ENCODE measurements at regions not wholly inside any gene's neighbourhood (a gene's known extent, or its start where the extent isn't known, plus 50 kb on each side); places are given as distances from the start of the nearest gene placed in this dataset.
"Not testable (repeated sequence)": the region's sequence is repeated elsewhere in the genome, so short reads cannot be mapped to it uniquely, and the experiment has no call there.

DNA sequence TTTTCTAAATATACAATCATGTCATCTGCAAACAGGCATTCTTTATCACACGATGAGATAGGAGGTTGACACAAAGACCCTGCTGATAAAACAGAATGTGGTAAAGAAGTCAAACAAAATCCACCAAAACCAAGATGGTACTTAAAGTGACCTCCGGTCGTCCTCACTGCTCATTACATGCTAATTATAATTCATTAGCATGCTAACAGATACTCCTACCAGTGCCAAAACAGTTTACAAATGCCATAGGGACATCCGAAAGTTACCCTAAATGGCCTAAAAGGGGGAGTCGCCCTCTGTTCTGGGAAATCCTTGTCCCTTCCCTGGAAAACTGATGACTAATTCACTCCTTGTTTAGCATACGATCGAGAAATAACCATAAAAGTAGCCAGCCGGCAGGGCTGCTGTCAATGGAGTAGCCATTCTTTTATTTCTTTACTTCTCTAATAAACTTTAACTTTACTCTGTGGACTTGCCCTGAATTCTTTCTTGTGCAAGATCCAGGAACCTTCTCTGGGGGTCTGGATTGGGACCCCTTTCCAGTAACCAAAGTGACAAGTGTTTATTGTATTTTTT, 126.6 kb downstream of the CCDC71L start:
- TF ChIP-seq, protein P1, sequence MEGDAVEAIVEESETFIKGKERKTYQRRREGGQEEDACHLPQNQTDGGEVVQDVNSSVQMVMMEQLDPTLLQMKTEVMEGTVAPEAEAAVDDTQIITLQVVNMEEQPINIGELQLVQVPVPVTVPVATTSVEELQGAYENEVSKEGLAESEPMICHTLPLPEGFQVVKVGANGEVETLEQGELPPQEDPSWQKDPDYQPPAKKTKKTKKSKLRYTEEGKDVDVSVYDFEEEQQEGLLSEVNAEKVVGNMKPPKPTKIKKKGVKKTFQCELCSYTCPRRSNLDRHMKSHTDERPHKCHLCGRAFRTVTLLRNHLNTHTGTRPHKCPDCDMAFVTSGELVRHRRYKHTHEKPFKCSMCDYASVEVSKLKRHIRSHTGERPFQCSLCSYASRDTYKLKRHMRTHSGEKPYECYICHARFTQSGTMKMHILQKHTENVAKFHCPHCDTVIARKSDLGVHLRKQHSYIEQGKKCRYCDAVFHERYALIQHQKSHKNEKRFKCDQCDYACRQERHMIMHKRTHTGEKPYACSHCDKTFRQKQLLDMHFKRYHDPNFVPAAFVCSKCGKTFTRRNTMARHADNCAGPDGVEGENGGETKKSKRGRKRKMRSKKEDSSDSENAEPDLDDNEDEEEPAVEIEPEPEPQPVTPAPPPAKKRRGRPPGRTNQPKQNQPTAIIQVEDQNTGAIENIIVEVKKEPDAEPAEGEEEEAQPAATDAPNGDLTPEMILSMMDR (IDR thresholded peaks at IDR 0.05): no peak
- Mint-ChIP-seq H3K27ac (no peak overlapping the region), H3K9me3 (no peaks in the 10 kb centered on the region), H3K27me3 (no peaks in the 10 kb centered on the region), H3K4me1 (ENCODE audit: low read depth) (peaks cover 3% of the 10 kb centered on the region), H3K36me3 (ENCODE audit: low read depth) (no peaks in the 10 kb centered on the region), H3K4me3 (no peak overlapping the region)
- ATAC-seq (no peak), DNase-seq (no peak)
- intact Hi-C loops (cut with micrococcal nuclease): no loop called here
- CTCF ChIA-PET: no interaction called here
- POLR2A ChIA-PET: no interaction called here

DNA sequence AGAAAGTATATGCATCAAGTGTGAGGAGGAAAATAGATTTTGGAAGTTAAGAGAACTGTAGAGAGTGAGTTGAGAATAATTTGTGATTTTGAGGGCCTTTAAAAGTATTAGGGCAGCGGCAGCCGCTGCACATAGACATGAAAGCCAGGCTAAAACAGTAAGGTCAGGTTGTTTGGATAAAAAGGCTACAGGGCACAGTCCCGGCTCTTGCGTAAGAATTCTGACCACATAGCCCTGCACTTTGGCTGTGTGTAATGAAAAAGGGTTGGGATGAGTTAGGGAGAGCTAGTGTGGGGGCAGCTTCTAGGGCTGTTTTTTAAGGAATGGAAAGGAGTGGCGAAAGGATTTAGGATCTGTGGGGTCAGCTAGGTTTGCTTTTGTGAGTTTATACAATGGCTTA, 130.8 kb downstream of the CCDC71L start:
- H3K9me3 Mint-ChIP-seq; CTCF ChIA-PET; H3K4me1 Mint-ChIP-seq (ENCODE audit: low read depth); H3K27ac Mint-ChIP-seq; ATAC-seq; H3K4me3 Mint-ChIP-seq; intact Hi-C loops (cut with micrococcal nuclease); DNase-seq; H3K27me3 Mint-ChIP-seq; POLR2A ChIA-PET; H3K36me3 Mint-ChIP-seq (ENCODE audit: low read depth): not testable (repeated sequence)

DNA sequence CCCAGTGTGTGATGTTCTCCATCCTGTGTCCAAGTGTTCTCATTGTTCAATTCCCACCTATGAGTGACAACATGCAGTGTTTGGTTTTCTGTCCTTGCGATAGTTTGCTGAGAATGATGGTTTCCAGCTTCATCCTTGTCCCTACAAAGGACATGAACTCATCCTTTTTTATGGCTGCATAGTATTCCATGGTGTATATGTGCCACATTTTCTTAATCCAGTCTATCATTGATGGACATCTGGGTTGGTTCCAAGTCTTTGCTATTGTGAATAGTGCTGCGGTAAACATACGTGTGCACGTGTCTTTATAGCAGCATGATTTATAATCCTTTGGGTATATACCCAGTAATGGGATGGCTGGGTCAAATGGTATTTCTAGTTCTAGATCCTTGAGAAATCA, 134.3 kb downstream of the CCDC71L start:
- H3K4me1 Mint-ChIP-seq (ENCODE audit: low read depth); intact Hi-C loops (cut with micrococcal nuclease); ATAC-seq; H3K27me3 Mint-ChIP-seq; H3K27ac Mint-ChIP-seq; H3K9me3 Mint-ChIP-seq; H3K36me3 Mint-ChIP-seq (ENCODE audit: low read depth); DNase-seq; H3K4me3 Mint-ChIP-seq; CTCF ChIA-PET; POLR2A ChIA-PET: not testable (repeated sequence)

DNA sequence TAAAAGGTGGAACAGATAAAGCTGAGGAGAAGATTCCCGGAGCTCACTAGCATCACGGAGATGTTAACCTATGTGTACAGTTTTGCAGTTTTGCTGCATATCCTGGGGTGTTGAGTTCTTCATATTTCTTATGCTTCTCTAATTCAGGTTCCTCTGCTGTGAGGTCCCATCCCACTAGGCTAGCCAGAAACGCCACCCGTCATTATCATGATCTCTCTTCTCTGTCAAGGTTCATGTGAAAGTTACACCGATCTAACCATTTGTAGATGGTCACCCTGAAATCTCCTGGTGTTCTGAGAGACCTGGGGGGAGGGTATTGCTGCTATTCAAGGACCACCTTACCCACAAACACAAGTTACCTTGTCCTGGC, 136.3 kb downstream of the CCDC71L start:
- H3K27me3 Mint-ChIP-seq: peaks cover 5% of the 10 kb centered on the region
- ChIA-PET CTCF (interaction anchor here (0.9 kb wide), 1 partner anchor 20 kb away, joined by 3 read pairs; no protein-coding TSS in a partner anchor), POLR2A (interaction anchor here (0.8 kb wide), 1 partner anchor 212 kb away, joined by 3 read pairs; no protein-coding TSS in a partner anchor)
- ATAC-seq (no peak), DNase-seq (no peak)
- no peaks in the 10 kb centered on the region for H3K36me3 Mint-ChIP-seq (ENCODE audit: low read depth)
- H3K4me1 Mint-ChIP-seq (ENCODE audit: low read depth): no peaks in the 10 kb centered on the region
- no peak overlapping the region for H3K4me3 Mint-ChIP-seq
- TF ChIP-seq, protein P1 (IDR thresholded peaks at IDR 0.05): no peak
- intact Hi-C loops (cut with micrococcal nuclease): no loop called here
- no peak overlapping the region for H3K27ac Mint-ChIP-seq
- H3K9me3 Mint-ChIP-seq: no peaks in the 10 kb centered on the region

DNA sequence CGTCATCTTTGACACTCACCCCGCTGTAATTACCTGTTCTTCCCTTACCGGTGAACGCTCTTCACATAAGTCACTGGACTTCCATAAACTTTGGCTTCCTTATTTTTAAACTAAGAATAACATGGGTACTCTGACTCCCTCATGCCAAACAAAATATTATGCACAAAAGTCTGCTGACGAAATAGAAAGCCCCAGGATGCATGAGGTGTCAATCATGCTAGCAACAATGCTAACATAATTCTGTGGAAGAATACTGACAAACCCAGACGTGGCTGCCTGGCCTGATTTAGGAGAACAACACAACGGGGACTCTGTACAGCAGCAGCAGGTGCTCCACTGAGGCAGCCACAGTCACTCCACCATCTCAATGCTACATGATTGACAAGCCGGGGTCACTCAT, 137.5 kb downstream of the CCDC71L start:
- Mint-ChIP-seq H3K27me3 (peaks cover 16% of the 10 kb centered on the region), H3K27ac (no peak overlapping the region), H3K4me1 (ENCODE audit: low read depth) (no peaks in the 10 kb centered on the region), H3K4me3 (no peak overlapping the region), H3K36me3 (ENCODE audit: low read depth) (no peaks in the 10 kb centered on the region), H3K9me3 (no peaks in the 10 kb centered on the region)
- no peak for DNase-seq
- no peak for ATAC-seq
- ChIA-PET POLR2A (no interaction called here), CTCF (no interaction called here)
- intact Hi-C loops (cut with micrococcal nuclease): no loop called here
- TF ChIP-seq, protein P1 (IDR thresholded peaks at IDR 0.05): no peak

DNA sequence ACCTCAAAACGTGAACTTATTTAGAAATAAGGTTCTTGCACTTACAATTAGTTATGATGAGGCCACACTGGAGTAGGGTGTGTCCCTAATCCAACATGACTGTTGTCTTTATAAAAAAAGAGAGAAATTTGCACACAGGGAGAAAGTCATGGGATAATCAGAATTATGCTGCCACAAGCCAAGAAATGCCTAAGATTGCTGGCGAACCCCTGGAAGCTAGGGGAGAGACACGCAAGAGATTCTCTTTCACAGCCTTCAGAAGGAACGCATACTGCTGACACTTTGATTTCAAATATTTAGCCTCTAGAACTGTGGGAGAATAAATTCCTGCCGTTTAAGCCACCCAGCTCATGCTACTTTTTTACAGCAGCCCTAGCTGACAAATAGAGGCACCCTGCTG, 138.3 kb downstream of the CCDC71L start:
- CTCF ChIA-PET: no interaction called here
- H3K4me1 Mint-ChIP-seq (ENCODE audit: low read depth): peaks cover 3% of the 10 kb centered on the region
- ATAC-seq (no peak), DNase-seq (no peak)
- H3K9me3 Mint-ChIP-seq: no peaks in the 10 kb centered on the region
- TF ChIP-seq, protein P1 (IDR thresholded peaks at IDR 0.05): no peak
- H3K27me3 Mint-ChIP-seq: peaks cover 21% of the 10 kb centered on the region
- H3K36me3 Mint-ChIP-seq (ENCODE audit: low read depth): no peaks in the 10 kb centered on the region
- intact Hi-C loops (cut with micrococcal nuclease): no loop called here
- no peak overlapping the region for H3K27ac Mint-ChIP-seq
- POLR2A ChIA-PET: no interaction called here
- no peak overlapping the region for H3K4me3 Mint-ChIP-seq

Measured in activated CD8-positive, alpha-beta T cell treated with anti-CD3 and anti-CD28 coated beads for 36 hours (primary cell).